LNCAP (cell line): ENCODE measurements at regions not wholly inside any gene's neighbourhood (a gene's known extent, or its start where the extent isn't known, plus 50 kb on each side); places are given as distances from the start of the nearest gene placed in this dataset.

Experiments used
- CTCF ChIP-seq: fragments of 450-650 bp; IDR thresholded peaks from 2 replicates; pipeline ENCODE4 v1.5.1; 2017; ENCODE audit warnings: mild to moderate bottlenecking

GRCh38 chr1:96983866-96984265 is 262.3 kb downstream of the PTBP2 start:
- no peak for TF ChIP-seq CTCF

GRCh38 chr1:96987186-96987703 is 265.7 kb downstream of the PTBP2 start:
- no peak for TF ChIP-seq CTCF

DNA sequence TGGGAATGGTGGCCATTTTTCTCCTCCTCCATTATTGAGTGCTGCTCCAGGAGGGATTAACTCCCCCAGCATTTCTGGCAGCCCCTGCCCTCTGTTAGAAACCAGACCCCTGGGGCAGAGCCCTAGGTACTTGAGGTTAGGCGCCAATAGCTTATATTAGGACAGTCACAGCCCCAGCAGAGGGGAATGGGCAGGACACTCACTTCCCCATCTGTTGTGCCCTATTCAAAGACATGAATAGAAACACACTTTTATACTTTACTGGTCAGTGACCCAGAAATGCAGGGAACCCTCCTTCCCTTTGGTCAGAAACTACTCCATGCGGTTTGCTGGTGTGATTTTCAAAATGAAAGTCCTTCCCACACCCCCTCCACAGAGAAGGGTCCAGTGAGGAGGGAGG is 267.7 kb downstream of the PTBP2 start:
- no peak for TF ChIP-seq CTCF

- no peak for TF ChIP-seq CTCF
Observed at GRCh38 chr1:96990136-96990535, 268.6 kb downstream of the PTBP2 start.

DNA sequence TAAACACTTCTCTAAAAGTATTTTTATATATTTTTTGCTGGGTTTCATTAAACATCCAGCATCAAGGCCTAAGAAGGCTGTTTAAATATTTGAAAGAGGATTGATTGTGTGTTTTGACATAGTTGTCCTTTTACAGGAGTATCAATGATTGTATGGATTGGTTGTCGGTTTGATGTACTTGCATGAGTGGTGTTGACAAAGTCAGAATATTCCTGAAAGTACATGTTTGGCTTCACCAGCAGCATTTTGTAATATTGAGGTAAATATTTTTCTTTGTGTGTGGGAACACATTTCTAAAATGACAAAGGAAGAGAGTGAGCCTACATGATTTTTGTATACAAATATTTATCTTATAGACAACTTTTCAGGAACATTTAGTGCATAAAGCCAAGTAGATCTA is 269.7 kb downstream of the PTBP2 start:
- no peak for TF ChIP-seq CTCF

- no peak for TF ChIP-seq CTCF
Observed at GRCh38 chr1:96992871-96993270, 271.3 kb downstream of the PTBP2 start.

GRCh38 chr1:96995351-96995750 is 273.8 kb downstream of the PTBP2 start:
- TF ChIP-seq CTCF: no peak

GRCh38 chr1:96996001-96996400 is 274.4 kb downstream of the PTBP2 start:
- no peak for TF ChIP-seq CTCF
